H7 (cell line): ENCODE measurements at regions not wholly inside any gene's neighbourhood (a gene's known extent, or its start where the extent isn't known, plus 50 kb on each side); places are given as distances from the start of the nearest gene placed in this dataset.

Experiments used
- DNase-seq: peaks from one replicate; pipeline ENCODE4 v3.0.0; 2012
- H3K27me3 ChIP-seq: 2 replicates; pipeline ENCODE4 v1.6.0; 2011; ENCODE audit warnings: mild to moderate bottlenecking, low read length; ENCODE audit not compliant: control insufficient read depth, insufficient read depth
- H3K36me3 ChIP-seq: replicated peaks from 2 replicates; pipeline ENCODE4 v1.5.1; 2011; ENCODE audit warnings: low read length; ENCODE audit not compliant: control insufficient read depth, insufficient read depth
- H3K4me3 ChIP-seq: 2 replicates; pipeline ENCODE4 v1.5.1; 2011; ENCODE audit warnings: low read depth, mild to moderate bottlenecking, control low read depth, low read length, moderate library complexity; ENCODE audit not compliant: insufficient read depth

DNA sequence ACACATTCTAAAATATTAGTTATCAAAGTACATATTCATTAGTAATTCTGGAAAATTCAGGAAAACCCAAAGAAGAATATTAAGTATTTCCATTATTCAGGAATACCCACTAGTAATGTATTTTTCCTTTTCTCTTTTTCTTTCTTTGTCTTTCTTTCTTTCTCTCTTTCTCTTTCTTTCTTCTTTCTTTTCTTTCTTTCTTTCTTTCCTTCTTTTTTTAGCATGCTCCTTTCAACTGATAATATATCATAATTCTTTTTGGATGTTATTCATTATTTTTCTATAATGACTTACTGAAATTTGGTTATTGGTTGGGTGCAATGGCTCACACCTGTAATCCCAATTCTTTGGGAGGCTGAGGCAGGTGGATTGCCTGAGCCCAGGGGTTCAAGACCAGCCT lies 175.6 kb upstream of the RAB4A start:
- Histone ChIP-seq H3K4me3 (no peak overlapping the region), H3K27me3 (no peaks in the 10 kb centered on the region), H3K36me3 (no peaks in the 10 kb centered on the region)
- DNase-seq = no peak

DNA sequence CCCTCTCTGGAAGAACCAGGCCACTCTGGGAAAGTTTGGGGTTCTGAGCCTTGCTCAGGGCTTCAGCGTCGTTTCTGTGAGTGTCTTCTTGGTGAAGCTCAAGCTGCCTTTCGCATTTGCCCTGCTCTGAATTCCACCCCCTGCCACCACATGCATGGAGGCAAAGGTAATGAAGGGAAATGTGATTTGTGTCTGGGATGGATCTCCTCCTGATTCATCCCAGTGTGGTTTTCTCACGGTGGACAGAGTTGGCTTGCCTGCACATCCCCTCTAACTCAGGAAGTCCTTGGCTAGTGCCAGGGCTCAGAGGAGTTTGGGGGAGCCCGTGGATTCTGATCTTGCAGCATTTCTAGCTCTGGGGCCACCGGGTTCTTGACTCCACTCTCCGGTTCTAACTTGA lies 173.6 kb upstream of the RAB4A start:
- no peaks in the 10 kb centered on the region for H3K36me3 ChIP-seq
- no peak for DNase-seq

DNA sequence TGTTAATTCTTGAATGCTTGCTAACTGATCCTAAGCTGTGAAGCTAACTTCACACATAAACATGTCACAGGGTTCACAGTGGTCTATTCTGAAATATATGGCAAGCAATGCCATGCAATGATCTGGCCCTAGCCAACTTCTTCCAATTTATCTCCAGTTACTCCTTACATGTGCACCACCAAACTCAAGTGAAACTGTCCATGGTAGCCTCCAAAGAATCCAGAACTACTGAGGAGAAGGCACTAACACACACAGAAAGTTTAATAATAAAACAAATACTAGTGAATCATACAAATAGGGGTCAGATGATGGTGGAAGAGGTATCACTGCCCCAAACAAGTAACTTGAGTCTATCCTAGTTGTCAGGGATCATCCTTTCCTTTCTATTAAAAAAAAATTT lies 172.6 kb upstream of the RAB4A start:
- DNase-seq = no peak
- H3K36me3 ChIP-seq = no peaks in the 10 kb centered on the region
- no peaks in the 10 kb centered on the region for H3K27me3 ChIP-seq
- H3K4me3 ChIP-seq = no peak overlapping the region

More for the DNA sequence above, 173.6 kb upstream of the RAB4A start:
- no peak overlapping the region for H3K4me3 ChIP-seq
- H3K27me3 ChIP-seq = no peaks in the 10 kb centered on the region

DNA sequence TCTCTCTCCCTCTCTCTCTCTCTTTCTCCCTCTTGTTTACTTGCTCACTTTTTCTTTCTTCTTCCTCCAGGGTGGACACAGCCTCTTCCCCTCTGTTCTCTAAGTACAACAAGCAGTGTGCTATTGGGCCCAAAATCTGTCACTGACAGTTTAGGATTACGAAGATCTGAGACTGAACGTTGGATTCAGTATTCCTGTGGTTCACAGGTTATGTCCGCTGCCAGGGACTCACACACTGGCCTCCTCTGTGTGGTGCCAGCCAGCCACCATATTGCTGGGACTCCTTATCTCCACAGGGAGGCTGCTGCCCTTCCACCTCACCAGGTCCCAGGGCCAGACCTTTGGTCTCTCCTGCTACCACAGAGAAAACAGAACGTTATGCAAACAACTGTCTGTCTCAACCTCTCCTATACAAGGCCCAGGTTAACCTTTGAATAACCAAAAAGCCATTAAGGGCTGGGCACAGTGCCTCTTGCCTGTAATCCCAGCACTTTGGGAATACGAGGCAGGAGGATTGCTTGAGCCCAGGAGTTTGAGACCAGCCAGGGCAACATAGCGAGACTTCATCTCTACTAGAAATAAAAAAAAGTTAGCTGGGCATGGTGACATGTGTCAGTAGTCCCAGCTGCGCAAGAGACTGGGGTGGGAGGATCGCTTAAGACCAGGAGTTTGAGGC lies 171.9 kb upstream of the RAB4A start:
- H3K27me3 ChIP-seq = no peaks in the 10 kb centered on the region
- no peaks in the 10 kb centered on the region for H3K36me3 ChIP-seq
- no peak overlapping the region for H3K4me3 ChIP-seq
- no peak for DNase-seq

DNA sequence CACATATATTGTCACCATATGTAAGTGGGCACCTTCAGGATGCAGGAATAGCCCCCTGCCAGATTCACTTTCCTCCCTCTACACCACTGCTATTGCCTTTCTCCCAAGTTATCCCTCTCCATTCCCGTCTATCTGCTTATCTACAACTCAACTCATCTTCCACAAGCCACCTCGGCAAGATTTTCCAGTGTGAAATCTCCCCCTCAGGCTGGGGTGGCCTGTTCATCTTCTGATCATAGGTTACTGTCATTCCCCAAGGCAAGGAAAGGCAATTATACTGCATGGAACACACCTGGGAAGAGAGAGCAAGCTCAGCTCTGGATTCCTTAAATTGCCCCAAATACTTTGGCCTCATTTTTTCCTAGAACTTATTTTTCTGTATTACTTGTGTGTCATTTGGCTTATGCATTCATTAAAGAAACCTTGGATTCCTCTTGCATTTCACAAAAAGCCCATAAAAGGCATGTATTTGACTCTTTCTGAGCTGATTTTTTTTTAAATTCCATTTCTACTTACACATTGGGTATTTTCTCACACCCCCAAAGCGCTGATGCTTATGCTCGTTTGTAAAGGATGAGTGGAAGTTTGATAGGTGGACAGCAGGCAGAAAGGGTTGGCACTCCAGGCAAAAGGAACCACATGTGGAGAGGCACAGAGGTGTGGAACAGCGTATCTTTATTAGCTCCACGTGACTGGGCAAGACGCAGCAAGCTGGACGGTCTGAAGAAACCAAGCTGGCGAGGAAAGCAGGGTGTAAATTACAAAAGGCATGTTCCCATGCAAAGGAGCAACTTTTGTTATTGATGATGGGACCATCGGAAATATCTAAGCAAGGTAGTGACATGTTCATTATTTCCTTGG lies 169.7 kb upstream of the RAB4A start:
- no peak for DNase-seq
- Histone ChIP-seq H3K27me3 (no peaks in the 10 kb centered on the region), H3K36me3 (no peaks in the 10 kb centered on the region), H3K4me3 (no peak overlapping the region)

DNA sequence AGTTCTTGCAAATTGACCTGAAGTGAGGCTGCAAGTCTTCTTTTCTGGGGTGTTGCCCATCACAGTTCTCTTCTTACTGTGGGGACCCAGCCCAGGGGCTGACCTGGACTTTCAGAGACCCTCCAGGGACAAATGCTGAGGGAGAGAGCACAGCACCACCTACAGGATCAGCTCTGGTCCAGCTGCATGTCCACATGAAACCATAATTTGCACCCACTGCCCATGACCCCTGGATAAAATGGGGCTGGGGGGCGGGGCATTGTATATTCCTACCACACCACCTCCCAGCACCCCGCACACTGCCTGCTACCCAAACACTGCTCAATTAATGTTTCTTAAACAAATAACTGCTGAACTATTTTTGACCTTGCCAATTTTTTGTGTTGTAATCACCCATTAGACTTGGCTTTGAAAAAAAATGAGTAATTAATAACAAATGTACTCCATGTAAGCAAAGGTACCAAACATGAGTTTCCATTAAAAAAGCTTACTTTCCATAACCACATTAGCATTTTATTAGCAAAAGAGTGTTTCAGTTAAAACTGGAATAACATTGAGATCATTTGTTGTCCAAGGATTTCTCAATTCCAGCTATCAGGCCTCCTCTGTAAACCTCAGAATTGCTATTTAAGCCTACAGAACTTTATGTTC lies 168.0 kb upstream of the RAB4A start:
- Histone ChIP-seq H3K27me3 (no peaks in the 10 kb centered on the region; the same call in 1 of the 2 replicates), H3K36me3 (no peaks in the 10 kb centered on the region), H3K4me3 (no peak overlapping the region)
- no peak for DNase-seq

DNA sequence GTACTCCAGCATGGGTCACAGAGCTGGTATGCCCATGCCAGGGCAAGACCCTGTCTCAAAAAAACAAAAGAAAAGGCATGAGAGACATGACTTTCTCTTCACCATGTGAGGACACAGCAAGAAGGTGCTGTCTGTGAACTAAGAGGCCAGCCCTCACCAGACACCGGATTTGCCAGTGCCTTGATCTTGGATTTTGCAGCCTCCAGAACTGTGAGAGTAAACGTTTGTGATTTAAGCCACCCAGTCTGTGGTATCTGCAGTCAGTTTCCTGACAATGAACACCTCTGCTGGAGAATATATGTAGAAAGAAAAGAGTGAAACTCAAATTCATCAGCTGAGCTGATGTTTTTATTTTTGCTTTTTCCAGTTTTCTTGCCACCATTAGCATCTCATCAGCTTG lies 166.3 kb upstream of the RAB4A start:
- H3K4me3 ChIP-seq = no peak overlapping the region
- no peaks in the 10 kb centered on the region for H3K36me3 ChIP-seq
- DNase-seq = no peak
- H3K27me3 ChIP-seq = no peaks in the 10 kb centered on the region; the same call in 1 of the 2 replicates

DNA sequence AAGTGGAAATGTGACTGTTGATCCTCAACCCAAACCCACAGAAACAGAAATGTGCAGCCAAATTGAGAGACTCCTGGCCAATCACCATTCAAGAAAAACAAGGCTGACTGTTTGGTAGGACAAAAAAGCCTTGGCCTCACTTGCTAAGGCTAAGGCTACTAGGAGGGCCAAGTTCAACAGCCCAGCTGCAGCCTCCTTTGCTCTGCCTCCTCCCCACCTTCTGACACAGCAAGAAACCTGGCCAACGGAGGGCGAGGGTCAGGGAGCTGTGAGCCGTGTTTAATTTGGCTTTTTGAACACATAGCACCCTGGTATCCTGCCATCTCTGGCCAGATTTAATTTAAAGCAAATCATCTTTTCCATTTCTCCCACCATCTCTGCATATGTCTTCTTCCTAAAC lies 165.8 kb upstream of the RAB4A start:
- no peak for DNase-seq
- Histone ChIP-seq H3K36me3 (no peaks in the 10 kb centered on the region), H3K27me3 (no peaks in the 10 kb centered on the region; the same call in 1 of the 2 replicates), H3K4me3 (no peak overlapping the region)

DNA sequence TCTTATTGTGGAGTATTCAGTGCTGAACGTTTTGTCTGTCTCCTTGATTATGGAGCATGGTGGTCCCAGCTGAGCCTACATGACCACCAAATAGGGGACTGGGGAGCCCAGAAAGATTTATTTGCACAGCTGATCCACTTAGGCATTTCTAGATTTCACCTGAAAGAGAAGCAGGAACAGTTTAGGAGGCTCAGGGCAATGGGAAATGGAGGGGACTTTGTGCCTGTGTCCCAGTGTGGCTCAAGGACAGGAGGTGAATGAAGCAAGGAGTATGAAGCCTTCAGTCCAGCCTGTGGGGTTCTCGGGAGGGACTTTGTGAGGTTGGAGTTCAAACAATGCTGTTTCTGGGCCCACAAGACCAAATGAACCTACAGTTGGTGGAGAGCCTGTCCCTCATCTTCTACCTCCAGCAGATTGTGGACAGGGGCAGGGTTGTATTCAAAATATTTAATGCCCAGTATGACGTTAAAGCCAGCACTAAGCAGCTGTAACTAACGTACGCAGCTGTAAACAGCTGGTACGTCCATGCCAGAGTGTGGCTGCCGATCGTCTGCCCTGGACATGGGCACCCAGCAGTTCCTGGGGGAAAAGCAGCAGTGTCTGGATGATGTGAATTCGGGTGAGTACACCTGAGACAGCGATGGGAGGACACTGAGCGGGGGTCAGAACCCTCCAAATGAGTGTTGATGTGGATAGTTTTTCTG lies 164.9 kb upstream of the RAB4A start:
- Histone ChIP-seq H3K4me3 (no peak overlapping the region), H3K36me3 (no peaks in the 10 kb centered on the region), H3K27me3 (no peaks in the 10 kb centered on the region; the same call in 1 of the 2 replicates)
- no peak for DNase-seq

DNA sequence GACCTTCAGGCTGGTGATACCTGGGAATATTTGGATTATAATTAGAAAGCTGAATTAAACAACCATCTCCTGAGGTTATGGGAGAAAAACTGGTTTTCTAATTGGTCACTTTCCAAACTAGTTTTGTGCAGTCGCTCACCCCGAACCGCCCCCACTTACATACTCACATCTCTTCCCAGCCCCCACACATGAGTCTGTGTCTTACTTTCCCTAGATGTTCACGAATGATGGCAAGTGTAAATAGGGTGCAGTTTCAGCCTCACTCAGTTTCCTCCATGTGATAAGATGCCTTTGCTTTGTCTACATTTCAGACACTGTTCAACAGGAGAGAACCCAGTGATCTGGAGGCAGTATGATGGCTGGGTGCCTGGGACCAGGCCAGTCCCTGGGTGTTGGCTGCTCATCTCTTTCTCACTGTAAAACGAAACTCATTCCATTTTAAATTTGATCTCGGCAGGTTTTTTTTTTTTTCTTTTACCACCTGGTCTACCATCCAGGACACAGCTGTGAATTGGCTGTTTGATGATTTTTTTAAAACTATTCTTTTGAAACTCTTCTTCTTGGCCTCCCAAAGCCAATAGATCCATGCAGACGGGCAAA lies 164.3 kb upstream of the RAB4A start:
- Histone ChIP-seq H3K36me3 (no peaks in the 10 kb centered on the region), H3K4me3 (no peak overlapping the region), H3K27me3 (no peaks in the 10 kb centered on the region; the same call in 1 of the 2 replicates)
- DNase-seq = no peak

DNA sequence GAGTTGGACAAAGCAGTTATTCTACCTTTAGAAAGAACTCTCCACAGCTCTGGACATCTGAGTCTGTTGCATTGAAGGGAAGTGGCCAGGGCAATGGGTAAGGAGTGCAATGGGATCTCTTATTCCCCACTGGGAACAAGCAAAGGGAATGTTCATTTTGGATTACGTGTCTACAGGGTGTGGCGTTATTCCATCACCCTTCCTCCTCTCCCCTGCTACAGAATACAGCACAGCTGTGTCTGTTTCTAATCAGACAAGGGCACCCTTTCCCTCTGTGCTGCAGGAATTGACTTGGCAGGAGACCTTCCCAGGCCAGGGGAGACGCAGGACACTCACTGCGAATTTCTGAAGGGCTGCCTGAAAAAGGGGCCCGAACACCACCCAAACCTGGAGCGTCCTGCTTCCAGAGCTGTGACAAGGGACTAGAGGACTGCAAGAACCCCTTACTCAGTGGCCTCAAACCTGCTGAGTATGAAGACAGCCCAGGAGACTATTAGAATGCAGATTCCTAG lies 163.6 kb upstream of the RAB4A start:
- Histone ChIP-seq H3K36me3 (no peaks in the 10 kb centered on the region), H3K4me3 (no peak overlapping the region), H3K27me3 (no peaks in the 10 kb centered on the region; the same call in 1 of the 2 replicates)
- no peak for DNase-seq

DNA sequence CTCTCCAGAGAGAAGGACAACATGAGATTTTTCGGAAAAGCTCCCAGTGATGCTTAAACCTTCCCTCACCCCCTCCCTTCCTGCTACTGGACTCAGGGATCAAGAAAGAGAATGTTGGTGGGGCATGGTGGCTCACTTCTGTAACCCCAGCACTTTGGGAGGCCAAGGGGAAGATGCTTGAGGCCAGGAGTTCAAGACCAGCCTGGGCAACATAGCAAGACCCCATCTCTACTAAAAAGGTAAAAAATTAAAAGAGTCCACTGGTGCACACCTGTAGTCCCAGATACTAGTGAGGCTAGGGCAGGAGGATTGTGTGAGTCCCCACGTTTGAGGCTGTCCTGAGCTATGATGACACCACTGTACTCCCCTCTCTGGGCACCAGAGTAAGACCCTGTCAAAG lies 162.9 kb upstream of the RAB4A start:
- no peak overlapping the region for H3K4me3 ChIP-seq
- DNase-seq = no peak
- H3K36me3 ChIP-seq = no peaks in the 10 kb centered on the region
- H3K27me3 ChIP-seq = no peaks in the 10 kb centered on the region; the same call in 1 of the 2 replicates

DNA sequence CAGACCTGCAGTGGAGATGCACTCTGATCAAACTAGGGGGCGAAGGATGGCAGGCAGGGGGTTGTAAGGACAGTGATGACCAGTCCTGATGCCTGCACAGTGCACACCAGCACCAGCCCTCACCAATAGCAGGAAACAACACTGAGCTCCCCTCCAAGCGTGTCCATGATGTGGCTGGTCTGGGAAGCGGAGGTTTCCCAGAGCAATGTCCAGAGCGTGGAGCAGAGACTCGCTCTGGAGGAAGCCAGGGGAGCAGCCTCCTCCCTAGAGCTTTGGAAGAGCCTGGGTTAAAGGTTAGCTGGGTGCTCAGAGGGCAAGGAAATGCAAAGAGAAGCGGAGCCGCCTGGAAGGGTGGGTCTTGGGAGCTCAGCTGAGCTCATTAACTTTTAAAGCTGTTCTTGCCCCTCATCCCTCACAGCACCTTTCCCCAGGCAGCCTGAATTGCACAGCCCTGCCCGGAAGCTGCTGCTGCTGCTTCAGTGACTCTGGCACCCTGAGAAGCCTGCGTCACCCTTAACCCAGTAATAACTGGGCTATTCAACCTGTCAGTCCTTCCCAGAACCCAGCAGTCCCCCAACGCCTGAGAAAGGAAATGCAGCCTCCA lies 162.2 kb upstream of the RAB4A start:
- DNase-seq = no peak
- no peaks in the 10 kb centered on the region; the same call in 1 of the 2 replicates for H3K27me3 ChIP-seq
- H3K36me3 ChIP-seq = no peaks in the 10 kb centered on the region
- no peak overlapping the region for H3K4me3 ChIP-seq
